Hepatic stellate cell (primary cell): ENCODE measurements at regions not wholly inside any gene's neighbourhood (a gene's known extent, or its start where the extent isn't known, plus 50 kb on each side); places are given as distances from the start of the nearest gene placed in this dataset.

Source experiments
- DNase-seq: peaks from one replicate; pipeline ENCODE4 v3.0.0; 2011; ENCODE audit warnings: low spot score

- no peak for DNase-seq
These were observed 195.0 kb downstream of the MYCN start for GRCh38 chr2:16135196-16135912.

DNA sequence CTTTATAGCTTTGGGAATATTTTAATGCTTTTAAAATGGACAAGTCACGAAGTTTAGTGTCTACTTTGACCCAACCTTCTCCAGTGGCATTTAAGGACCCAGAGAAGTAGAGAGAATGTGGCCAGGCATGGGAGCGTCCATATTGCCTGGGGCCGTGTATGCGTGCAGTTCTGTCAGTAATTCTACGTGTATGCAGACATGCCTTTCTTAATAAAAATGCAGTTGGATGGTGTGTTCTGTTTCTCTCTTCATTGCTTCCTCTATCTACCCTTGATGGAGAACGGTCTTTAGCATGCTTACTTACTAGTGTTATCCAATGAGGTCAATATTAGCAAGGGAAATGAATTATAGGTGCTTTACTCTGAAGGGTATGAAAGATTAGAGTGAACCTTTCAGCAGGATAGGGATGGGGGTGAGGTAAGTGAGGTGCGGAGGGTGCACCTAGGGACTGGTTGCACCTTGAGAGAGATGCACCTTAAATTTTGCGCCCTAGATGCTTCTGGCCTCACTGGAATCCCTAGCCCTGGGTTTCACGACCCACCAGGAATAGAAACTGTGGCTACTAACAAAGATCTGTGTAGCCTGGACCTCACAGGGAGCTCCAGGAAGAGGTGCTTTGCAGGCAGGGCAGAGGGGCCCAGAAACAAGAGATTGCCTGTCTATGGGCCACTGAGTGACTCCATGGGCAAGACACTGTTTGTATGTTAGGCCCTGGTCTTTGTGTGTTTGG lies 194.3 kb downstream of the MYCN start:
- no peak for DNase-seq

- DNase-seq, result no peak
These were observed 190.6 kb downstream of the MYCN start for GRCh38 chr2:16130906-16131400.

DNA sequence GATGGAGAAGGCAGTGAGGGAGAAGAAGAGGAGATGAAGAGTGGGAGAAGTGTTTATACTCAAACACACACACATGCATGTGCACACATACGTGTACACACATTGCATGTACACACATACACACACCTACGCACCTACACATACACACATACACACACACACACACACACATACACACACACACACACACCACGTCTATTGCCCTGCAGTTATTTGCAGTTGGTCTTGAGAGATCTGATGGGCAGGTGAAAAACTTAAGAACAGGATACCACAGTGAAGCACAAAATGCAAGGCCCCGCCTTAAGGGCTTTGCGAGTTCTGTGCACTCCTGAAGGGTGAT lies 190.2 kb downstream of the MYCN start:
- DNase-seq, result no peak

DNA sequence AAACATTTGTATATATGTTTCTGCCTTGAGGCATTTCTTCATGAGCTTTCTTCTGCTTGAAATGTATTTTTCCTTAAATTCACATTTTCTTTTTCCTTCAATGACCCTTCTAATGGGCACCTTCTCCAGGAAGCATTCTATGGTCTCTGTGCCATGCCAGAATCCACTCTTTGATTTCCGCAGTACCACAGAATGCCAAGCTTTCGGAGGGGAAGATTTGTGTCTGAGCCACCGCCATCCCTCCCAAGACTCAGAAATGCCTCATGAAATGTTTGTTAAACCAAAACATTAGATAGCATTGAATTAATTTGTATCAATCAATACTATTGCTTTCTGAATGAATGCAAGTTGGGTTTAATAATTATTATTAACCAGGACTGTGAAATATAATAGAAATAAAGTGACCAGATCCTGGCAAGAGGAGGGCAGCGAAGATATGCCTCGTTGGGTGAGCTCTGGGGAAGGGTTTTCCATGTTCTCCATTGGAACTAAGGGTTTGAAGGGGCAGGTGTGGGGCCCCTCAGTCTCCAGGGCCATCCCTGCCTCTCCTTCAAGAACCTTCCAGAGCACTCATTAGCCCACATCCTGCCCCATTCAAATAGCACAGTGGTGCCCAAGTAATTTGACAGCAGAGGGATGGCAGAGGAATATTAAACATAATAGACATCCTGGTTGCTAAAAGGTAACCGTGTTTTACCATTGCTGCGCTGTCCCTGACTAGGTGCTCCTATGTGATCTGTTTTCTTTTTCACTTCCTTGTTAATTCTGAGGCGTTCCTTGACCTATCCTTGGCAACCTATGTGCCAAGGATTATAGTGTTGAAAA lies 189.6 kb downstream of the MYCN start:
- DNase-seq, result no peak

- DNase-seq, result no peak
These were observed 188.6 kb downstream of the MYCN start for GRCh38 chr2:16128746-16129610.

GRCh38 chr2:16127958-16128357 lies 187.6 kb downstream of the MYCN start:
- no peak for DNase-seq

DNA sequence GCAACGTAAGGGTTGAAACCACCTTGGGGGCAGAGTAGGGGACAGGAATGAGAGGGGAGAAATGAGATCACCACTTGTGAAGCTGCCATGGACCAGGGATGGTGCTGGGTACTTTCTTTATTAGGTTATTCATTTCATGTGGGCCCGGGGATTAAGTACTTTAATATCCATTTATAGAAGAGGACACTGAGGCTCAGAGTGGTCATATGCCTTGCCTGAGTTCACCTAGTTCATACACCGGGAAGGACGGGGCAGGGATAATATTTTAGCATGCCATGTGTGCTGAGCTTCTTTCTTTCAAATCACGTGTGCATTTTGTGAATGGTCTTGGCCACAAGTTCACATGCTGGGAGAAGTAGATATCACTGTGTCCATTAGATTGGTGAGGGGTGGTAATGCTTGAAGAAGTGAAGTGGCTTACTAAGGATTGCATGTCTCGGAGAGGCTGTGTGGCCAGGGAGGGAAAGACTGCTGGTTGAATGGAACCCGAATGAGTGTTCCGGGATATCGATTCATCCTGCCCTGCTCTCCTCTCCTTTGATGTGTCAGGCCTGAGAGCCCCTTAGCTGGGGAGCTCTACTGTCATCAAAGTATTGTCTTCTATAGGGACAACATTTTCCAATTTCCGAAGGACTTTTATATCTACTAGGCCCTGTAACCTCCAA lies 187.1 kb downstream of the MYCN start:
- DNase-seq, result no peak

- DNase-seq, result no peak
These were observed 186.3 kb downstream of the MYCN start for GRCh38 chr2:16126517-16127275.

DNA sequence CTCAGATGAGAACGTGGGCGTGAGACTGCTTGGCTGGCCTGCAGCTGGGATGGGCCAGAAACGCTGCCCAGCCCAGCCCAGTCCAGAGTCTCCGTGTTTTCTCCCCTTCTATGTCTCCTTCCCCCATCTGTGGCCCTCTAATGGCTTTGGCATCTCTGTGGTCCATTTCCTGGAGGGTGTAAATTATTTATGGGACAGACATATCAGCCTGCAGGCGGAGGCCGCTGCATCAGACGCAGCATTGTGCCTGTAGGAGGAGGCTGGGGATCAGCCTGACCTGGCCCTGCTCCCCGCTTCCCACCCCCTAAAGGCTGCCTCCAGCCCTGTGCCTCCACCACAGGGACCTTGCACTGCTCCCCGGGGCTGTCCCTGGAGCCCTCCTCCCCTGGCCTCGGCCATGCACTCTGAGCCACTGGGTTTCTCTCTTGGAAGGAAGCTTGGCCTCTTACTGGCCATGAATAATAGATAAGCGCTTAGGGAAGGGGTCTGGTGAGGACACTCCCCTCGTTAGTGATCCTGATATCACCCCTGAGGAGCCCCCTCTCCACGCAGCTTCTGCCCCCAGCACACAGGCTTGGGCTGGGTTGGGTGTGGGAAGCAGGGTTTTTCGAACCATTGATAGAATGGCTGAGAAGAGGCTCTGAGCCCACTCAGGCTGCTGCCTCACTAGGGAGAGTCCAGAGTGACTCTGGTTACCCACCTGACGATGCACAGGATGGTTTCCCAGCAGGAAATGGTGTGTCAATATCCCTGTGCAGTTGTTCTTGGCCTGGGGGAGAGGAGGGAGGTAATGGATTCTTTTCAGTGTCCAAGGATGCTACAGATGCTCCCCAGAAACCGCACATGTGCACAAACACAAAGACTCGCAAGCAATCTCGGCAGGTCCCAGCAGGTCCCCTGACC lies 185.5 kb downstream of the MYCN start:
- DNase-seq, result no peak

GRCh38 chr2:16124881-16125613 lies 184.7 kb downstream of the MYCN start:
- no peak for DNase-seq

DNA sequence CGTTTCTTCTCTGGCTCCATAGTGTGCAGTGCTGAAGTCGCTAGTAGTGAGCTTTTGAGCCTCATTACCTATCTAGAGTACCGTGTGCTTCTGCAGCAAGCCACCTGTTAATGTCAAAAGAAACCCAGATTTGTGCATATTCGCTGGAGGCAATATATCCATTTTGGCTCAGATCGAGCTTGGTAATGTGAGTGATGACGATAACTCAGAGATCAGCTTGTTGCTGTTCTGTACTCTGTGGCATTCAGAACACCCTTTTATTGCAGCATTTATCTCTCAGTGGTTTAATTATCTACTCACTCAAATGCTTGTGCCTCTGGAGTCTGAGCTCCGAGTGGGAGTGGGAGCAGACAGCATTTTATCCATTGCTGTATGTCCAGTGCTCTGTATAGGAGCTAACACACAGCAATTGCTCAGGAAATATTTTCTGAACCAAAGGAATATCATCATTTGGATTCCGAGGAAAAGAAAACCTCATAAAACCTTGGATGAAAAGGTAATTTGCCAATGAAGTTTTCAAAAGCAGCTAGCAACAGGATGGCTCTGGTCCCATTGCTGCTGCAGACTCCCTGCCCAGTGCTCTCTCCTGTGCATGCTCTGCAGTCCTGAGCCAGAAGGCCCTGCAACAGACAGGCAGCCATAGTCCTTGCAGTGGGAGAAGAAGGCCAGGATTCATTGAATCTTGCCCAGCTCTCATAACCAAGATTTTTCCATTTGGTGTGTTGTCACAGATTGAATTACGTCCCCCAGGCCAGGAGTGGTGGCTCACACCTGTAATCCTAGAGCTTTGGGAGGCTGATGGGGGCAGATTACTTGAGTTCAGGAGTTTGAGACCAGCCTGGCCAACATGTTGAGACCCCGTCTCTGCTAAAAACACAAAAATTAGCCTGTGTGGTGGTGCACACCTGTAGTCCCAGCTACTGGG lies 183.8 kb downstream of the MYCN start:
- DNase-seq, result no peak

DNA sequence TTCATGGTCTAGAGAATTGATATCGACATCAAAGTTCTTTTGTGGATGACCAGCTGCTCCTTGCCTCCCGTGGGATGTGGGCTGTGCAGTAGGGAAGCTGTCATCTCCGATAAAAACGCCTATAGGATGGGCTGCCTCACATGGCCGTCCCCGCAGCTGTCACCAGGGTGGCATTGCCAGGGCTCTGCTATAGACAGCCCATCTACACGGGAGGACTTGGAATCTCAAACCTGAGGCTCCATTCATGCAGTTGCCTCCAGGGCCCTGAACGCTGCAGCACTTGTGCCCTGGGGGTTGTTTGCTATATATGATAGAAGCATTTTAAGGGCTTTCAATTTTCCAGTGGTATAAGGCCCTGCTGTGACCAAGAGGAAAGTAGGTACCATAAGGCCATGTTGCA lies 183.1 kb downstream of the MYCN start:
- no peak for DNase-seq

DNA sequence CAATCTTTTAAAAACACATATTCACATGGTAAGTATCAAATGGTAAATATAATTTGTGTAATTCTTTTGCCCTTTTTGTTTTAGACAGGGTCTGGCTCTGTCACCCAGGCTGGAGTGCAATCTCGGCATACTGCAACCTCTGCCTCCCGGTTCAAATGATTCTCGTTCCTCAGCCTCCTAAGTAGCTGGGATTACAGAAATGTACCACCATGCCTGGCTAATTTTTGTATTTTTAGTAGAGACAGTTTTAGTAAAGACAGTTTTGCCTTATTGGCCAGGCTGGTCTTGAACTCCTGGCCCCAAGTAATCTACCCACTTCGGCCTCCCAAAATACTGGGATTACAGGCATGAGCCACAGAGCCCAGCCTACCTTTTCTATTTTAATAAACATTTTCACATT lies 182.2 kb downstream of the MYCN start:
- no peak for DNase-seq

DNA sequence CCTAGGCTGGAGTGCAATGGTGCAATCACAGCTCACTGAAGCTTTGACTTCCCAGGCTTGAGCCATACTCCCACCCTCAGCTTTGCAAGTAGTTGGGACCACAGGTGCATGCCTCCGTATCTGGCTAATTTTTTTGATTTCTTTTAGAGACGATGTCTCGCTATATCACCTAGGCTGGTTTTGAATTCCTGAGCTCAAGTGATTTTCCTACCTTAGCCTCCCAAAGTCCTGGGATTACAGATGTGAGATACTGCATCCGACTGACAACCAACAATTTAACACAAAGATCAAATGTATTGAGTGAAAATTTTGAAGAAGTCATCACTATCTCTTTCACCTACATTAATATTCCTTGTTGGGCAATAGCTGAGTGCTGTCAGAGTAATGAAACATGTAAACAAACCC lies 181.6 kb downstream of the MYCN start:
- DNase-seq, result no peak

GRCh38 chr2:16121231-16121985 lies 181.1 kb downstream of the MYCN start:
- DNase-seq, result no peak
